HEK293 (cell line): ENCODE measurements at regions not wholly inside any gene's neighbourhood (a gene's known extent, or its start where the extent isn't known, plus 50 kb on each side); places are given as distances from the start of the nearest gene placed in this dataset.

Experiments used
- CTCF ChIP-seq: fragments of 450-650 bp; formaldehyde crosslinking; IDR thresholded peaks from 2 replicates; pipeline ENCODE4 v1.5.1; 2016; ENCODE audit warnings: missing biosample characterization, missing genetic modification characterization
- KLF10 ChIP-seq: fragments of 450-650 bp; IDR thresholded peaks from 2 replicates; pipeline ENCODE4 v1.5.1; 2018; ENCODE audit warnings: missing biosample characterization, mild to moderate bottlenecking, missing genetic modification characterization
- YY1 ChIP-seq: fragments of 450-650 bp; formaldehyde crosslinking; IDR thresholded peaks from 2 replicates; pipeline ENCODE4 v1.5.1; 2018; ENCODE audit warnings: missing biosample characterization, missing genetic modification characterization
- ZIC2 ChIP-seq: fragments of 450-650 bp; formaldehyde crosslinking; IDR thresholded peaks from 2 replicates; pipeline ENCODE4 v1.5.1; 2016; ENCODE audit warnings: missing biosample characterization, missing genetic modification characterization
- ZNF138 ChIP-seq: fragments of 450-650 bp; formaldehyde crosslinking; IDR thresholded peaks from 2 replicates; pipeline ENCODE4 v1.5.1; 2016; ENCODE audit warnings: missing biosample characterization, missing genetic modification characterization, borderline replicate concordance
- ZNF645 ChIP-seq: fragments of 450-650 bp; formaldehyde crosslinking; IDR thresholded peaks from 2 replicates; pipeline ENCODE4; 2016; ENCODE audit warnings: missing biosample characterization, missing genetic modification characterization
- TF ChIP-seq, protein P1 (sequence below): fragments of 450-650 bp; formaldehyde crosslinking; IDR thresholded peaks from 2 replicates; pipeline ENCODE4 v1.5.1; 2016; ENCODE audit warnings: missing biosample characterization, missing genetic modification characterization
- TF ChIP-seq, protein P2 (sequence below): fragments of 450-650 bp; formaldehyde crosslinking; IDR thresholded peaks from 2 replicates; pipeline ENCODE4 v1.5.1; 2016; ENCODE audit warnings: missing biosample characterization, missing genetic modification characterization, borderline replicate concordance

GRCh38 chr18:66103550-66103949, 352.7 kb downstream of the CDH7 start:
- TF ChIP-seq YY1 (tag by site-specific recombination) (no peak), ZIC2 (tag by site-specific recombination) (no peak), ZNF645 (tag by site-specific recombination) (no peak), CTCF (tag by site-specific recombination) (no peak), KLF10 (tag by site-specific recombination) (no peak), ZNF138 (tag by site-specific recombination) (no peak)
- TF ChIP-seq, protein P1, sequence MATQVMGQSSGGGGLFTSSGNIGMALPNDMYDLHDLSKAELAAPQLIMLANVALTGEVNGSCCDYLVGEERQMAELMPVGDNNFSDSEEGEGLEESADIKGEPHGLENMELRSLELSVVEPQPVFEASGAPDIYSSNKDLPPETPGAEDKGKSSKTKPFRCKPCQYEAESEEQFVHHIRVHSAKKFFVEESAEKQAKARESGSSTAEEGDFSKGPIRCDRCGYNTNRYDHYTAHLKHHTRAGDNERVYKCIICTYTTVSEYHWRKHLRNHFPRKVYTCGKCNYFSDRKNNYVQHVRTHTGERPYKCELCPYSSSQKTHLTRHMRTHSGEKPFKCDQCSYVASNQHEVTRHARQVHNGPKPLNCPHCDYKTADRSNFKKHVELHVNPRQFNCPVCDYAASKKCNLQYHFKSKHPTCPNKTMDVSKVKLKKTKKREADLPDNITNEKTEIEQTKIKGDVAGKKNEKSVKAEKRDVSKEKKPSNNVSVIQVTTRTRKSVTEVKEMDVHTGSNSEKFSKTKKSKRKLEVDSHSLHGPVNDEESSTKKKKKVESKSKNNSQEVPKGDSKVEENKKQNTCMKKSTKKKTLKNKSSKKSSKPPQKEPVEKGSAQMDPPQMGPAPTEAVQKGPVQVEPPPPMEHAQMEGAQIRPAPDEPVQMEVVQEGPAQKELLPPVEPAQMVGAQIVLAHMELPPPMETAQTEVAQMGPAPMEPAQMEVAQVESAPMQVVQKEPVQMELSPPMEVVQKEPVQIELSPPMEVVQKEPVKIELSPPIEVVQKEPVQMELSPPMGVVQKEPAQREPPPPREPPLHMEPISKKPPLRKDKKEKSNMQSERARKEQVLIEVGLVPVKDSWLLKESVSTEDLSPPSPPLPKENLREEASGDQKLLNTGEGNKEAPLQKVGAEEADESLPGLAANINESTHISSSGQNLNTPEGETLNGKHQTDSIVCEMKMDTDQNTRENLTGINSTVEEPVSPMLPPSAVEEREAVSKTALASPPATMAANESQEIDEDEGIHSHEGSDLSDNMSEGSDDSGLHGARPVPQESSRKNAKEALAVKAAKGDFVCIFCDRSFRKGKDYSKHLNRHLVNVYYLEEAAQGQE (tag by site-specific recombination): no peak
- TF ChIP-seq, protein P2, sequence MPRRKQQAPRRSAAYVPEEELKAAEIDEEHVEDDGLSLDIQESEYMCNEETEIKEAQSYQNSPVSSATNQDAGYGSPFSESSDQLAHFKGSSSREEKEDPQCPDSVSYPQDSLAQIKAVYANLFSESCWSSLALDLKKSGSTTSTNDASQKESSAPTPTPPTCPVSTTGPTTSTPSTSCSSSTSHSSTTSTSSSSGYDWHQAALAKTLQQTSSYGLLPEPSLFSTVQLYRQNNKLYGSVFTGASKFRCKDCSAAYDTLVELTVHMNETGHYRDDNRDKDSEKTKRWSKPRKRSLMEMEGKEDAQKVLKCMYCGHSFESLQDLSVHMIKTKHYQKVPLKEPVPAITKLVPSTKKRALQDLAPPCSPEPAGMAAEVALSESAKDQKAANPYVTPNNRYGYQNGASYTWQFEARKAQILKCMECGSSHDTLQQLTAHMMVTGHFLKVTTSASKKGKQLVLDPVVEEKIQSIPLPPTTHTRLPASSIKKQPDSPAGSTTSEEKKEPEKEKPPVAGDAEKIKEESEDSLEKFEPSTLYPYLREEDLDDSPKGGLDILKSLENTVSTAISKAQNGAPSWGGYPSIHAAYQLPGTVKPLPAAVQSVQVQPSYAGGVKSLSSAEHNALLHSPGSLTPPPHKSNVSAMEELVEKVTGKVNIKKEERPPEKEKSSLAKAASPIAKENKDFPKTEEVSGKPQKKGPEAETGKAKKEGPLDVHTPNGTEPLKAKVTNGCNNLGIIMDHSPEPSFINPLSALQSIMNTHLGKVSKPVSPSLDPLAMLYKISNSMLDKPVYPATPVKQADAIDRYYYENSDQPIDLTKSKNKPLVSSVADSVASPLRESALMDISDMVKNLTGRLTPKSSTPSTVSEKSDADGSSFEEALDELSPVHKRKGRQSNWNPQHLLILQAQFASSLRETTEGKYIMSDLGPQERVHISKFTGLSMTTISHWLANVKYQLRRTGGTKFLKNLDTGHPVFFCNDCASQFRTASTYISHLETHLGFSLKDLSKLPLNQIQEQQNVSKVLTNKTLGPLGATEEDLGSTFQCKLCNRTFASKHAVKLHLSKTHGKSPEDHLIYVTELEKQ (tag by site-specific recombination): no peak
